ENCODE measurements at regions not wholly inside any gene's neighbourhood (a gene's known extent, or its start where the extent isn't known, plus 50 kb on each side); places are given as distances from the start of the nearest gene placed in this dataset.
A peak's percentile ranks its signal among the peaks of the same experiment; 100 is the strongest.

DNA sequence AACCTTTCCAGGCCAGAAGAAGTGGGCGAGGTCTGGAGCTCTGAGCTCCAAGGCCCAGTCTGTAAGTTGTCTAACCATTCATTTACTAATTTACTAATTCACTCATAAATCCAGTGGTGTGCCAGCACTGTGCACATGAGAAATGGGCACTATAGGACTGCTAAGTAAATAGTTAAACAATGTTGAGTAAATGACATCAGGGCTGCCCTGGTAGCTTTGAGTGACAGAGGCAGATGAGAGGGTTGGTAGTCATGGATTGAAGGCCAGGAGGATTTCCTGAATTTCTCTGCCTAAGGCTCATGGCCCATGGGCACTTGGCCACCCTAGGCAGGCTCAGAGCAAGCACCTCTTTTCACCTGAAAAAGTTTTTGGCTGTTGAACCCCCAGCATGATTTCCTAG, 216.9 kb upstream of the RXFP2 start:
- CTCF ChIA-PET = no interaction called here
- no peak overlapping the region for H3K27ac ChIP-seq (ENCODE audit: insufficient read depth in 1 of 2, low read depth in 1 of 2, low read length in 2 of 2, poor library complexity in 1 of 2, severe bottlenecking in 2 of 2)
- H3K4me3 ChIP-seq (ENCODE audit: control insufficient read depth in 1 of 7, extremely low read depth in 1 of 7, insufficient read depth in 4 of 7, low read depth in 2 of 7, low read length in 6 of 7) = no peak overlapping the region
- no peaks in the 10 kb centered on the region for H3K4me1 ChIP-seq (ENCODE audit: control extremely low read depth in 1 of 4, control insufficient read depth in 4 of 4, insufficient read depth in 4 of 4, low read length in 3 of 4)
- 88% methylated on average over 1 of the region's 1 CpG for WGBS (ENCODE audit: insufficient coverage)
- H3K27me3 ChIP-seq (replicated peaks in 2 of 5; ENCODE audit: control insufficient read depth in 4 of 5, insufficient read depth in 5 of 5, low read length in 4 of 5) = peaks cover 0 to 3% (median 0%) of the 10 kb centered on the region in 5 experiments
- no peaks in the 10 kb centered on the region for H3K9me3 ChIP-seq (ENCODE audit: control extremely low read depth in 1 of 5, control insufficient read depth in 4 of 5, insufficient read depth in 2 of 5, low read depth in 1 of 5, low read length in 4 of 5)
- no peaks in the 10 kb centered on the region for H3K36me3 ChIP-seq (ENCODE audit: control insufficient read depth in 4 of 4, insufficient read depth in 4 of 4, low read length in 3 of 4)
- POLR2A ChIA-PET = no interaction called here
- no peak for DNase-seq

GRCh38 chr13:31528176-31528575, 211.2 kb upstream of the RXFP2 start:
- Histone ChIP-seq H3K36me3 (ENCODE audit: control insufficient read depth in 4 of 4, insufficient read depth in 4 of 4, low read length in 3 of 4) (no peaks in the 10 kb centered on the region), H3K4me3 (ENCODE audit: control insufficient read depth in 1 of 7, extremely low read depth in 1 of 7, insufficient read depth in 4 of 7, low read depth in 2 of 7, low read length in 6 of 7) (no peak overlapping the region), H3K27ac (ENCODE audit: insufficient read depth in 1 of 2, low read depth in 1 of 2, low read length in 2 of 2, poor library complexity in 1 of 2, severe bottlenecking in 2 of 2) (no peak overlapping the region), H3K27me3 (replicated peaks in 2 of 5; ENCODE audit: control insufficient read depth in 4 of 5, insufficient read depth in 5 of 5, low read length in 4 of 5) (no peaks in the 10 kb centered on the region), H3K9me3 (ENCODE audit: control extremely low read depth in 1 of 5, control insufficient read depth in 4 of 5, insufficient read depth in 2 of 5, low read depth in 1 of 5, low read length in 4 of 5) (no peaks in the 10 kb centered on the region), H3K4me1 (ENCODE audit: control extremely low read depth in 1 of 4, control insufficient read depth in 4 of 4, insufficient read depth in 4 of 4, low read length in 3 of 4) (no peaks in the 10 kb centered on the region)
- no peak for DNase-seq
- CTCF ChIA-PET = no interaction called here
- WGBS (ENCODE audit: insufficient coverage) = 89% methylated on average over 2 of the region's 3 CpGs
- POLR2A ChIA-PET = no interaction called here

GRCh38 chr13:31528758-31529157, 210.6 kb upstream of the RXFP2 start:
- no peaks in the 10 kb centered on the region for H3K4me1 ChIP-seq (ENCODE audit: control extremely low read depth in 1 of 4, control insufficient read depth in 4 of 4, insufficient read depth in 4 of 4, low read length in 3 of 4)
- no peak overlapping the region for H3K4me3 ChIP-seq (ENCODE audit: control insufficient read depth in 1 of 7, extremely low read depth in 1 of 7, insufficient read depth in 4 of 7, low read depth in 2 of 7, low read length in 6 of 7)
- ChIA-PET POLR2A (no interaction called here), CTCF (no interaction called here)
- H3K36me3 ChIP-seq (ENCODE audit: control insufficient read depth in 4 of 4, insufficient read depth in 4 of 4, low read length in 3 of 4) = no peaks in the 10 kb centered on the region
- H3K27me3 ChIP-seq (replicated peaks in 2 of 5; ENCODE audit: control insufficient read depth in 4 of 5, insufficient read depth in 5 of 5, low read length in 4 of 5) = no peaks in the 10 kb centered on the region
- DNase-seq = no peak
- H3K9me3 ChIP-seq (ENCODE audit: control extremely low read depth in 1 of 5, control insufficient read depth in 4 of 5, insufficient read depth in 2 of 5, low read depth in 1 of 5, low read length in 4 of 5) = no peaks in the 10 kb centered on the region
- no peak overlapping the region for H3K27ac ChIP-seq (ENCODE audit: insufficient read depth in 1 of 2, low read depth in 1 of 2, low read length in 2 of 2, poor library complexity in 1 of 2, severe bottlenecking in 2 of 2)
- WGBS (ENCODE audit: insufficient coverage) = no CpG with 5 or more reads among the region's 1 CpG

DNA sequence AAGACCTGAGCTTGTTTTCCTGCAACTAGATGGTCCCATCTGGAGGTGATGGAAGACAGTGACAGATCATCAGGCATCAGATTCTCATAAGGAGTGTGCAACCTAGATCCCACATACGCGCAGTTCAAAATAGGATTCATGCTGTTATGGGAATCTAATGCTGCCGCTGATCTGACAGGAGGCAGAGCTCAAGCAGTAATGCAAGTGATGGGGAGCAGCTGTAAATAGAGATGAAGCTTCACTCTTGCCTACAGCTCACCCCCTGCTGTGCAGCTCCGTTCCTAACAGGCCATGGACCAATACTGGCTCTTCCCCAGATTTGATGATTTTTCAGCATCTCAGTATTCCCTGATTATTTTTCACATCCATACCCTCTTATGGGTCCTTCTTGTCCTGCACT, 208.4 kb upstream of the RXFP2 start:
- Histone ChIP-seq H3K27ac (ENCODE audit: insufficient read depth in 1 of 2, low read depth in 1 of 2, low read length in 2 of 2, poor library complexity in 1 of 2, severe bottlenecking in 2 of 2) (no peak overlapping the region), H3K4me1 (ENCODE audit: control extremely low read depth in 1 of 4, control insufficient read depth in 4 of 4, insufficient read depth in 4 of 4, low read length in 3 of 4) (no peaks in the 10 kb centered on the region), H3K9me3 (ENCODE audit: control extremely low read depth in 1 of 5, control insufficient read depth in 4 of 5, insufficient read depth in 2 of 5, low read depth in 1 of 5, low read length in 4 of 5) (no peaks in the 10 kb centered on the region), H3K36me3 (ENCODE audit: control insufficient read depth in 4 of 4, insufficient read depth in 4 of 4, low read length in 3 of 4) (no peaks in the 10 kb centered on the region), H3K4me3 (ENCODE audit: control insufficient read depth in 1 of 7, extremely low read depth in 1 of 7, insufficient read depth in 4 of 7, low read depth in 2 of 7, low read length in 6 of 7) (no peak overlapping the region), H3K27me3 (replicated peaks in 2 of 5; ENCODE audit: control insufficient read depth in 4 of 5, insufficient read depth in 5 of 5, low read length in 4 of 5) (no peaks in the 10 kb centered on the region)
- WGBS (ENCODE audit: insufficient coverage) = 95% methylated on average over 4 of the region's 4 CpGs
- CTCF ChIA-PET = no interaction called here
- POLR2A ChIA-PET = no interaction called here
- DNase-seq = no peak

DNA sequence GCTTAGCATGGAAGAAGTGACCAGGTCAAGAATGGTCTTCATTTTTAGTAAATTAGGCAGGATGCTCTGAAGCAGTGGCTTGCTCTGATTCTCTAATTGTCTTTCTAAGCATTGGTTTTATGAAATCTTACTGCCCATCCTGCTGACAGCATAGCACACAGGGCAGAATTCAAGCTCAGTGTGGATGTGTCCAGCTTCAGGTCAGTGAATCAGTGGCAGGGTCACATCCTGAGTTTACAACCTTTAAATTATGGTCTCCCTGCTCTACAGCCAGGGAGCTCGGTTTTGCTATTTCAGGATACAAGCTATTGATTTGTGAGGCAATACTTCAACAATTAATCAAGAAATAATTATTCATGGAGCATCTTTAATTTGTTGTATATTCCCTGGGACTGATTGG, 202.3 kb upstream of the RXFP2 start:
- Histone ChIP-seq H3K27me3 (replicated peaks in 2 of 5; ENCODE audit: control insufficient read depth in 4 of 5, insufficient read depth in 5 of 5, low read length in 4 of 5) (no peaks in the 10 kb centered on the region), H3K9me3 (ENCODE audit: control extremely low read depth in 1 of 5, control insufficient read depth in 4 of 5, insufficient read depth in 2 of 5, low read depth in 1 of 5, low read length in 4 of 5) (no peaks in the 10 kb centered on the region), H3K27ac (ENCODE audit: insufficient read depth in 1 of 2, low read depth in 1 of 2, low read length in 2 of 2, poor library complexity in 1 of 2, severe bottlenecking in 2 of 2) (no peak overlapping the region), H3K4me1 (ENCODE audit: control extremely low read depth in 1 of 4, control insufficient read depth in 4 of 4, insufficient read depth in 4 of 4, low read length in 3 of 4) (peaks cover 0 to 2% (median 0%) of the 10 kb centered on the region in 4 experiments), H3K36me3 (ENCODE audit: control insufficient read depth in 4 of 4, insufficient read depth in 4 of 4, low read length in 3 of 4) (no peaks in the 10 kb centered on the region), H3K4me3 (ENCODE audit: control insufficient read depth in 1 of 7, extremely low read depth in 1 of 7, insufficient read depth in 4 of 7, low read depth in 2 of 7, low read length in 6 of 7) (no peak overlapping the region)
- ChIA-PET CTCF (no interaction called here), POLR2A (no interaction called here)
- no peak for DNase-seq
- no CpG with 5 or more reads among the region's 1 CpG for WGBS (ENCODE audit: insufficient coverage)

DNA sequence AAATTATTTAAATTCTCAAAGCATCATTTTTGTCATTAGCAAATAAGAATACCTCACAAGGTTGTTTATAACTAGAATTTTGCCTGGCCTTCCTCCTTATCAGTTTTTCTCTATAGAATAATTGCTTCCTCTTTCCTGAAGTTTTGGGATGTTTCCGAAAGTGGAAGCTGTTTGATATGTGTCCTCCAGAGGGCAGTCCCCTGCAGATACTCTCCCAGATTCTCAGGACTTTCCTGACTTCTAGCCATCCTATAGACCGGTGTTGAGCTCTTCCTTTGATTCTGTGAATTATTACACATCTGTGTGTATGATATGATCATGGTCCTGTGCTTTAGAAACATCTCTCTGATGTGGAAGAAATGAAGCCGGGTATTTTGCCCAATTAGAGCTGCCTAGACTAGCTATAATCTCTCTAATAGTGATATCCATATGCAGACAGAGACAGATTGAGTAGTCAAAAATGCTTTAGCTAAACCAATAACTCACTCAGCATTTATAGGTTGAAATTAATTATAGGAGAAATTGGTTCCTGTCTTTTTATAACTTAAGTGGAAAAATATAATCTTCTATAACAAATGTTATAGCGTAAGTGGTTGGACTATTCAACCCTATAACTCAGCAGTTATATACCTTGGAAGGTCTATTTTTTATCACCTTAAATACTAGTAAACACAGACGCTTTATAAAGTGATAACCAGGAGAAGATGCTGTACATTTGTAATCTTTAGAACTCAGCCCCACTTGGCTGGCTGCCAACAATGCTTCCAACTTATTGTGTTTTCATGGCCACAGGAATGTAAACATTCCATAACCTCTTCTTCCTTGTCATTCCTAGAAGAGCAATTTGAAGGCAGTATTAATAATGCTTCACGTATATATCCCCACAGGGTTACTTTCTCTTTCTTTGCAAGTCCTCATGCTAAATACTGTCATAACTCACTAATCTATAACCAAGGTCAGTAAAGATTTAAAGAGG, 201.0 kb upstream of the RXFP2 start:
- POLR2A ChIA-PET = interaction anchor here (0.6 kb wide), 1 partner anchor 487 kb away, joined by 4 read pairs; no protein-coding TSS in a partner anchor
- Histone ChIP-seq H3K4me1 (ENCODE audit: control extremely low read depth in 1 of 4, control insufficient read depth in 4 of 4, insufficient read depth in 4 of 4, low read length in 3 of 4) (peaks cover 0 to 2% (median 0%) of the 10 kb centered on the region in 4 experiments), H3K27me3 (replicated peaks in 2 of 5; ENCODE audit: control insufficient read depth in 4 of 5, insufficient read depth in 5 of 5, low read length in 4 of 5) (no peaks in the 10 kb centered on the region), H3K36me3 (ENCODE audit: control insufficient read depth in 4 of 4, insufficient read depth in 4 of 4, low read length in 3 of 4) (no peaks in the 10 kb centered on the region), H3K9me3 (ENCODE audit: control extremely low read depth in 1 of 5, control insufficient read depth in 4 of 5, insufficient read depth in 2 of 5, low read depth in 1 of 5, low read length in 4 of 5) (no peaks in the 10 kb centered on the region), H3K27ac (ENCODE audit: insufficient read depth in 1 of 2, low read depth in 1 of 2, low read length in 2 of 2, poor library complexity in 1 of 2, severe bottlenecking in 2 of 2) (no peak overlapping the region), H3K4me3 (ENCODE audit: control insufficient read depth in 1 of 7, extremely low read depth in 1 of 7, insufficient read depth in 4 of 7, low read depth in 2 of 7, low read length in 6 of 7) (no peak overlapping the region)
- CTCF ChIA-PET = interaction anchor here (1.0 kb wide), 1 partner anchor 141 kb away, joined by 3 read pairs; no protein-coding TSS in a partner anchor
- DNase-seq = peak; percentile 13 to 42 (median 31)
- no CpG with 5 or more reads among the region's 6 CpGs for WGBS (ENCODE audit: insufficient coverage)

DNA sequence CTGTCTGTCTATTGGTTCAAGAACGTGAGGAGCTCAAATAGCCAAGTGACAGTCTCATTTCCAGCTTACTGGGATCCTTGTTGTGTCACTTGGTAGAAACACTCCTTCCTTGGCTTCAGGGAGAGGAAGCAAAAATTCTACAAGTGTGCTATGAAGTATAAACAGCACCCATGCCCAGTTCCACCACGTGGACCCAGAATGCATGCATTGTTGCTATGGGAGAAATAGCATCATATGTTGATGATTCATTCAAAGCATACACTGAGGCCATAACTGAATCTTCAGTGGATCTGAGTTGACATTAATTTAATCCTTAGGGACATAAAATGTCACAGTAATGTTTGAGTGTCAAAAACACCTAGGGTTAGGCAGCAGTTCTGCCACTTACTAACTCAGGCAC, 199.0 kb upstream of the RXFP2 start:
- Histone ChIP-seq H3K4me3 (ENCODE audit: control insufficient read depth in 1 of 7, extremely low read depth in 1 of 7, insufficient read depth in 4 of 7, low read depth in 2 of 7, low read length in 6 of 7) (no peak overlapping the region), H3K36me3 (ENCODE audit: control insufficient read depth in 4 of 4, insufficient read depth in 4 of 4, low read length in 3 of 4) (no peaks in the 10 kb centered on the region), H3K27me3 (replicated peaks in 2 of 5; ENCODE audit: control insufficient read depth in 4 of 5, insufficient read depth in 5 of 5, low read length in 4 of 5) (no peaks in the 10 kb centered on the region), H3K4me1 (ENCODE audit: control extremely low read depth in 1 of 4, control insufficient read depth in 4 of 4, insufficient read depth in 4 of 4, low read length in 3 of 4) (peaks cover 0 to 2% (median 0%) of the 10 kb centered on the region in 4 experiments), H3K27ac (ENCODE audit: insufficient read depth in 1 of 2, low read depth in 1 of 2, low read length in 2 of 2, poor library complexity in 1 of 2, severe bottlenecking in 2 of 2) (no peak overlapping the region), H3K9me3 (ENCODE audit: control extremely low read depth in 1 of 5, control insufficient read depth in 4 of 5, insufficient read depth in 2 of 5, low read depth in 1 of 5, low read length in 4 of 5) (no peaks in the 10 kb centered on the region)
- 100% methylated on average over 2 of the region's 2 CpGs for whole genome bisulfite sequencing (ENCODE audit: insufficient coverage)
- ChIA-PET CTCF (no interaction called here), POLR2A (no interaction called here)
- no peak for DNase-seq

All from common myeloid progenitor, CD34-positive (primary cell).